Natural killer cell treated with Interleukin-12 subunit alpha and Interleukin-12 subunit beta and Interleukin-15 and Interleukin-18, amount 100 ng/mL, for 72 hours (primary cell): ENCODE measurements at regions not wholly inside any gene's neighbourhood (a gene's known extent, or its start where the extent isn't known, plus 50 kb on each side); places are given as distances from the start of the nearest gene placed in this dataset.
"Not testable (repeated sequence)": the region's sequence is repeated elsewhere in the genome, so short reads cannot be mapped to it uniquely, and the experiment has no call there.

Source experiments
- ATAC-seq, 2 donors: fragments of 150-1000 bp; cut with Tn5 transposase in 1 of 2; sonication (Bioruptor Pico), chemical (Tn5 transposase) in 1 of 2; 2 replicates each; pipeline ENCODE4 v1.10.0; 2021
- DNase-seq: peaks from one replicate; pipeline ENCODE4 v3.0.0; 2022; ENCODE audit warnings: low spot score
- H3K27ac Mint-ChIP-seq, 2 donors: 1 replicate in 1 of 2; 2 replicates in 1 of 2; pipeline ENCODE4 v1.8.0; 2022; ENCODE audit warnings: mixed read lengths in 2 of 2, mild to moderate bottlenecking in 1 of 2, moderate library complexity in 1 of 2
- H3K27me3 Mint-ChIP-seq, 2 donors: 1 replicate in 1 of 2; 2 replicates in 1 of 2; pipeline ENCODE4 v1.8.0; 2022; ENCODE audit warnings: mixed read lengths in 2 of 2
- H3K36me3 Mint-ChIP-seq: one replicate; pipeline ENCODE4 v1.8.0; 2022; ENCODE audit warnings: mixed read lengths
- H3K4me1 Mint-ChIP-seq, 2 donors: 1 replicate in 1 of 2; 2 replicates in 1 of 2; pipeline ENCODE4 v1.8.0; 2022; ENCODE audit warnings: low read depth in 2 of 2, mixed read lengths in 2 of 2, mild to moderate bottlenecking in 1 of 2
- H3K4me3 Mint-ChIP-seq: one replicate; pipeline ENCODE4 v1.8.0; 2022; ENCODE audit warnings: mixed read lengths
- H3K9me3 Mint-ChIP-seq: 2 replicates; pipeline ENCODE4 v1.8.0; 2022; ENCODE audit warnings: mixed read lengths

DNA sequence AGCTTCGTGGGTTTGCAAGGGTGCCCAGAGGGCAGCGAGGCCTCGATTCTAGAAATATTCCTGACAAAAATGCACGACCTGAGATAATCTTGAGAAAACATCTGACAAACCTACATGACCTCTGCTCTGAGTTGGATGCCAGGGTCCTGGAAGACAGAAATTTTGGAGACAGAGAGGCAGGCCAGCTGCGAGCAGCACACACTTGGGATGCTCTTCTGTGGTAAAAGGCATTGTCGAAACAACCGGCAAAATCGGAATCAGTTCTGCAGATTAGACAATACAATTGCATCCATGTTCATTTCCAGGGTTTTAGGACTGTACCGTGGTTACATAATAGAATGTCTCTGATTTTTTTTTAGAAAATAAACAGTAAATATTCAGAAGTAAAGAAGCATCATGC, 74.2 kb downstream of the GADD45G start:
- peak overlapping the region in 1 of 2 donors; percentile 27 for H3K27ac Mint-ChIP-seq
- no peaks in the 10 kb centered on the region for H3K36me3 Mint-ChIP-seq
- H3K9me3 Mint-ChIP-seq, result no peaks in the 10 kb centered on the region
- DNase-seq (no peak), ATAC-seq (no peak)
- no peaks in the 10 kb centered on the region for H3K4me1 Mint-ChIP-seq
- H3K27me3 Mint-ChIP-seq, result peaks cover 0 to 2% of the 10 kb centered on the region in 2 donors
- H3K4me3 Mint-ChIP-seq, result no peak overlapping the region

DNA sequence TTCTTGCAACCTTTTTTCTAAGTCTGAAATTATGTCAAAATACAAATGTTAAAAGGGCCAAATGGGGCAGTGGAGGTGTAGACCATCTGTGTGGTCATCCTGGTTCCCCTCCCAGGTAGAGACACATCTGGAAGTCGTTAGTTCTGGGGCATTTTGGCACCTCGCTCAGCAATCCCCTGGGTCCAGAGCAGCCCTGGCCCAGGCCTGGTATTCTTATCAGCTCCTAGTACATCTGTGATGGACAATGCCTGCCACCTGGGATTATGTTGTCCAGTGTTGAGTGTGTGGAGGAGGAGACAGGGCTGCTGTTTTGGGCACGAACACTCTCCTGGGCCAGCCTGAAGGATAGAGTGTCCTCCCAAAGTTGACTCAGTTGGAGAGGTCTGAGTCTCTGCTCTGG, 74.8 kb downstream of the GADD45G start:
- peaks cover 0 to 2% of the 10 kb centered on the region in 2 donors for H3K27me3 Mint-ChIP-seq
- no peaks in the 10 kb centered on the region for H3K4me1 Mint-ChIP-seq
- ATAC-seq, result no peak
- no peaks in the 10 kb centered on the region for H3K9me3 Mint-ChIP-seq
- H3K4me3 Mint-ChIP-seq, result no peak overlapping the region
- H3K27ac Mint-ChIP-seq, result peak overlapping the region in 1 of 2 donors; percentile 27
- no peaks in the 10 kb centered on the region for H3K36me3 Mint-ChIP-seq
- no peak for DNase-seq

DNA sequence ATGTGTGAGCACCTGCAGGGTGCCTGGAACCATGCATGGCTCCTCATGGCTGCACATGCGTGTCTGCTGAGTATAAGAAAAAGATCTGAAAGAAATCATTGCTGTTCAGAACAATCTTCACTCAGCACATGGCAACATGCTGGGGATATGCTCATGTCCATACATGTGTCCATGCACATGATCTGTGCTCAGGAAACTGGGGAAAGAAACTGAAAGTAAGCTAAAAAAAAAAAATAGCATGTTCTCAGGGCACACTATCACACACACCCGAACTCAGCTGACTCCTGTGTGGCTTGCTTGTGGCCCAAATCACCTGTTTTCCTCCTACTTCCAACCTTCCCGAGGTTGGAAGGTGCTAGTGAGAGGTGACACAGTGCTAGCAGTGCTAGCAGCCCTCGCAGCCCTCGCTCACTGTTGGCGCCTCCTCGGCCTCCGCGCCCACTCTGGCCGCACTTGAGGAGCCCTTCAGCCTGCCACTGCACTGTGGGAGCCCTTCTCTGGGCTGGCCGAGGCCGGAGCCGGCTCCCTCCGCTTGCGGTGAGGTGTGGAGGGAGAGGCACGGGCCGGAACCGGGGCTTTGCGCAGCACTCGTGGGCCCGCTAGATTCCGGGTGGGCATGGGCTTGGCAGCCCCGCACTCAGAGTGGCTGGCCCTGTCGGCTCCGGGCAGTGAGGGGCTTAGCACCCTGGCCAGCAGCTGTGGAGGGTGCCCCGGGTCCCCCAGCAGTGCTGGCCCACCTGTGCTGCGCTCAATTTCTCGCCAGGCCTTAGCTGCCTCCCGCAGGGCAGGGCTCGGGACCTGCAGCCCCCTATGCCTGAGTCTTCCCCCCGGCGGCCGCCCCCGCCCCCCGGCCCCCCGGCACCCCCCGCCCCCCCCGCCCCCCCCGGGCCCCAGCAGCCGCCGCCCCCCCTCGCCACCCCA, 76.0 kb downstream of the GADD45G start:
- ATAC-seq, result no peak
- peak overlapping the region in 1 of 2 donors; percentile 27 for H3K27ac Mint-ChIP-seq
- H3K27me3 Mint-ChIP-seq, result peaks cover 0 to 2% of the 10 kb centered on the region in 2 donors

DNA sequence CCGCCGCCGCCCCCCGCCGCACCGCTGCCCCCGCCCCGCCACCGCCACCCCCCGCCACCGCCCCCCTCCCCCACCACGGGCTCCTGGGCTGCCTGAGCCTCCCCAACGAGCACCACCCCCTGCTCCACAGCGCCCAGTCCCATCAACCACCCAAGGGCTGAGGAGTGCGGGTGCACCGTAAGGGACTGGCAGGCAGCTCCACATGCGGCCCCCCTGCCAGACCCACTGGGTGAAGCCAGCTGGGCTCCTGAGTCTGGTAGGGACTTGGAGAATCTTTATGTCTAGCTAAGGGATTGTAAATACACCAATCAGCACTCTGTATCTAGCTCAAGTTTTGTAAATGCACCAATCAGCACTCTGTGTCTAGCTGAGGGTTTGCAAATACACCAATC, 76.7 kb downstream of the GADD45G start:
- not testable (repeated sequence) for DNase-seq, H3K36me3 Mint-ChIP-seq, H3K4me1 Mint-ChIP-seq, H3K27ac Mint-ChIP-seq, H3K27me3 Mint-ChIP-seq, H3K4me3 Mint-ChIP-seq, H3K9me3 Mint-ChIP-seq, ATAC-seq

More for the DNA sequence above, 76.0 kb downstream of the GADD45G start:
- H3K4me3 Mint-ChIP-seq, result no peak overlapping the region
- DNase-seq, result no peak
- no peaks in the 10 kb centered on the region for H3K36me3 Mint-ChIP-seq
- no peaks in the 10 kb centered on the region for H3K9me3 Mint-ChIP-seq
- H3K4me1 Mint-ChIP-seq, result no peaks in the 10 kb centered on the region

DNA sequence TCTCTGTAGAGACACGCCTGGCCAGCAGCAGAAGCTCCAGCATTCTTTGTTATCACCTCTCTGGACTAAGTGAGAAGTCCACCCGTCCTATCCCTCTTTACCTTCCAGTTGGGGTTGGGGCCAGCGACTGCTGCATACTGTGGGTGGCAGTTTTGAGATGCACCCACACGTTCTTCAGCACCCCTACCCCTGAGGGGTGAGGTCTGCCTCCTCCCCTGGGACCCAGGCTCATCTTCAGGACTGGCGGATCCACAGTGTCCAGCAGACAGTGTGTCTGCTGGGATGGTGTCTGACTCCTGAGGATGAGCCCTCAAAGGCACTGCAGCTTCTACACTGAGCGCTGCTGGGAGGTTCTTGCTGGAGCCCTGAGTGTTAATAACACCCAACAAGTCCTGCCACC, 78.8 kb downstream of the GADD45G start:
- Mint-ChIP-seq H3K27me3 (no peaks in the 10 kb centered on the region), H3K4me3 (no peak overlapping the region), H3K4me1 (peaks cover 0 to 5% of the 10 kb centered on the region in 2 donors), H3K36me3 (no peaks in the 10 kb centered on the region), H3K27ac (no peak overlapping the region), H3K9me3 (no peaks in the 10 kb centered on the region)
- ATAC-seq, result peak; percentile 37 to 56
- no peak for DNase-seq

DNA sequence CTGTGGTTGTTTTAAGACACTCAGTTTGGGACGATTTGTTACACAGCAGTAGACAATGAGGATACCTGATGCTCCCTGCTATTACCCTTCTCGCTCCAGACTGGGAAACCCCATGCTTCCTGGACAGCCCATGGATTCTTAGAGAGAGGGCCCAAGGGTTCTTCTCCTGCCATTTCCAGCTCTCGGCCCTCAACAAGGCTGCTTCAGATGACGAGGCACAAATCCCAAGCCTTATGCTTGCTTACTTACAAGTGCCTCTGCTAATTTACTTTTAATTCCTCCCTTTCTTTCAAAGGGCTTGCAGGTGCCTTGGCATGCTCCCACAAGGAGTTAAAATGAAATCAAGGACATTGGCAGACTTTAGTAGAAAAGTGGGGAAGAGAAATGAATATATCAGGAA, 79.4 kb downstream of the GADD45G start:
- Mint-ChIP-seq H3K4me1 (peaks cover 0 to 5% of the 10 kb centered on the region in 2 donors), H3K36me3 (no peaks in the 10 kb centered on the region), H3K9me3 (no peaks in the 10 kb centered on the region), H3K27ac (no peak overlapping the region), H3K27me3 (no peaks in the 10 kb centered on the region), H3K4me3 (no peak overlapping the region)
- ATAC-seq (no peak), DNase-seq (no peak)

DNA sequence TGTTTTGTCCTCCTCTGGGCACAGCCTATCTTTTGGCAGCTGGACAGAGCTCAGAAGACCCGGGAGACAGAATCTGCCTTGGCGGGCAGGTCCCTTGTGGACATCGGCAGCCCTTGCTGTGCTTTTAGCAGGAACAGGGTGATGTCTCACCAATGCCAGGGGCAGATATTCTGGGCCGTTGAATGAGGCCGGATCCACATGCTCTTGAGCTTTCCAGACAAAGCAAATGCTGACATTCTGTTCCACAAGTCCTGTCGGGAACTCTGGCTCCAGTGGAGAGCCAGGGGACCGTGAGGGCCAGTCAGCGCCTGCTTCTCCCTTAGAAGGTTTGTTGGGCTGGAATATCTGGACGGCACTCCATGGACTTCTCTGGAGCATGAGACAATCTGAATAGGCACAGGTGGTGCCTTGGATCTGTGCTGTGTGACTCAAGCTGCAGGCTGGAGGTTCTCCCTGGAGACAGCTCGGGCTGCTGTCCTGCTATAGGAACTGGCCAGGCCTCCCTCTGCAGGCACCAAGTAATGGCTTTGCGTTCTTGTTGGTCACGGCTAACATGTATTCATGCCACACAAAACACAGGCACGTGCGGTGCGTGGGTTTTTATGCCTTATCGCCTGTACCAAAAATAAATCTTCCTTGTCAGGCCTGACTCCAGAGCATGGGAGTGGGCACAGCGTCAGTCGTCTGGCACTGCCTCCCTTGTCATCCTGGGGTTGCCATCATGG, 80.3 kb downstream of the GADD45G start:
- Mint-ChIP-seq H3K4me3 (no peak overlapping the region), H3K9me3 (no peaks in the 10 kb centered on the region), H3K27ac (no peak overlapping the region), H3K36me3 (no peaks in the 10 kb centered on the region), H3K4me1 (peaks cover 0 to 8% of the 10 kb centered on the region in 2 donors), H3K27me3 (no peaks in the 10 kb centered on the region)
- DNase-seq, result no peak
- no peak for ATAC-seq

DNA sequence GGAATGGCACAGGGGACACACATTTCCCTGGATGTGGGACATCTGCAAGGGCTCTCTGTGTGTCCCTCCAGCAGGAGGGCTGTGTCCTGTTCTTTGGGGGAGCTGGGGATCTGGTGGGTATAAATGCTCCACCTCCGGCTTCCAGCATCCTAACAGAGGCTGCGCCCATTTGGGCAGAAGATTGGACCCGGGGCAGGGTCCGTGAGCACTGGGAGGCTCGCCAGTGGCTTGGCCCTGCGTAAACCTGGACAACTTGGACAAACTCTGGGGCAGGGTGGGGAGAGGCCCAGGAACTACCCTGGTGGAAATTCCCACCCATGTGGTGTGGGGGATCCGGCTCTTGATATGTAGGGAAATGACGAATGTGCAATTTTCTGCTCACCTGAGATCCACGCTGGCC, 80.9 kb downstream of the GADD45G start:
- H3K36me3 Mint-ChIP-seq, result no peaks in the 10 kb centered on the region
- DNase-seq, result no peak
- no peaks in the 10 kb centered on the region for H3K27me3 Mint-ChIP-seq
- no peak overlapping the region for H3K27ac Mint-ChIP-seq
- no peak for ATAC-seq
- no peak overlapping the region for H3K4me3 Mint-ChIP-seq
- no peaks in the 10 kb centered on the region for H3K9me3 Mint-ChIP-seq
- H3K4me1 Mint-ChIP-seq, result peaks cover 4 to 12% of the 10 kb centered on the region in 2 donors

DNA sequence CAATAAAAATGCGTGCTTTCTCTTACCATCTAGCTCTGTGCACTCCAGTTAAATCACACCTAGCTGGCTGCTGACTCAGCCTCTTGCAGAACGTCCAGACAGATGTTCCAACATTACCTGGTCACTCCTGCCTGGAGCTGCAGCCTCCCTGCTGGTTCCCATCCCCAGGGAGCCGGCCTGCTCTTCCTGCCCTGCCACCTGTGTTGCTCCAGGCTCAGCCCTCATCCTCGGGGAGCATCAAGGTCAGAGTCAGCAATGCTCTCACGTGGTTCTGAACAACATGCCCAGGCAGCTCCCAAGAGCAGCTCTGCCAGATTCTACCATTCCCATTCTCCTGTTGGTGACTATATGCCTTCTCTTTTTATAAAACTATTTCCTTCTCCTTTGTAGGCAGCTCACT, 81.3 kb downstream of the GADD45G start:
- no peak for ATAC-seq
- Mint-ChIP-seq H3K36me3 (no peaks in the 10 kb centered on the region), H3K27me3 (no peaks in the 10 kb centered on the region)

DNA sequence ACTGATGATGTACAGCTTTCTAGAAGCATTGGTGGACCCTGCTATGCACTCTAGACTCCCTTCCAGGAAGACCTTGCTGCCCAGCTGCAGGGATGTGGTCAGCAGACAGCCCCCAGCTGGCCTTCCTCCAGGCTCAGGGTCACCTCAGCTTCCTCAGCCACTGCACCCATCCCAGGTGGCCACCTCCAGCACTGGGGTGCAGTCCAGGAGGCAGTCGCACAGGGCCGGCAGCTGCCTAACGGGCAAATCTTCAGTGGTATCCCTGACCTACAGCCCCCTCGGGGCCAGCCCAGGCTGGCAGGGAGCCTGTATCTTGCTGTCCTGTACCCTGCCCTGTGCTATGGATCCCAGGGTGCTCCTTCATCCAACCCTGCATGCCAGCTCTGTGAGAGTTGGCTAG, 81.8 kb downstream of the GADD45G start:
- Mint-ChIP-seq H3K4me1 (peaks cover 13 to 22% of the 10 kb centered on the region in 2 donors), H3K4me3 (no peak overlapping the region), H3K27ac (peak overlapping the region in 1 of 2 donors; percentile 48), H3K9me3 (no peaks in the 10 kb centered on the region), H3K36me3 (no peaks in the 10 kb centered on the region), H3K27me3 (no peaks in the 10 kb centered on the region)
- DNase-seq (no peak), ATAC-seq (no peak)

More for the DNA sequence above, 81.3 kb downstream of the GADD45G start:
- DNase-seq, result no peak
- Mint-ChIP-seq H3K27ac (peak overlapping the region in 1 of 2 donors; percentile 48), H3K9me3 (no peaks in the 10 kb centered on the region), H3K4me1 (peaks cover 8 to 17% of the 10 kb centered on the region in 2 donors), H3K4me3 (no peak overlapping the region)

DNA sequence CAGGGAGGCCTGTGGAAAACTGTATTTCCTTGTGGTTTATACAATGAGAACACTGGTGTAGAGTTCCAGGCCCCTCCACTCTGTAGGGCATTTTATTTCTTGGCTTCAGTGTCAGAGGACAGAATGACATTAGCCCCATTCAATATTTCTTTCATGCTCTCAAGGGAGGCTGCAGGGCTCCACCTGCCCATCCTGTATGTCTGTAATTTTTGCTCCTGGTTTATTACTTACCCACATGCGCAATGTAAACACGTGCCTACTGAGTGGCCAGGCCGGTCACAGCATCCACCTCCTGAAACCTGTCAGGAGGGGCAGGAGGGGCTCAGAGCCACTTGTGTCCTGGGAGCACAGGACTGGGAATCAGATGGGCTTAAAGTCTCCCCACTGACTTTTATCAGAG, 82.4 kb downstream of the GADD45G start:
- Mint-ChIP-seq H3K4me3 (no peak overlapping the region), H3K36me3 (no peaks in the 10 kb centered on the region), H3K4me1 (peaks cover 19 to 27% of the 10 kb centered on the region in 2 donors), H3K27me3 (no peaks in the 10 kb centered on the region), H3K9me3 (no peaks in the 10 kb centered on the region), H3K27ac (no peak overlapping the region)
- no peak for ATAC-seq
- DNase-seq, result no peak

DNA sequence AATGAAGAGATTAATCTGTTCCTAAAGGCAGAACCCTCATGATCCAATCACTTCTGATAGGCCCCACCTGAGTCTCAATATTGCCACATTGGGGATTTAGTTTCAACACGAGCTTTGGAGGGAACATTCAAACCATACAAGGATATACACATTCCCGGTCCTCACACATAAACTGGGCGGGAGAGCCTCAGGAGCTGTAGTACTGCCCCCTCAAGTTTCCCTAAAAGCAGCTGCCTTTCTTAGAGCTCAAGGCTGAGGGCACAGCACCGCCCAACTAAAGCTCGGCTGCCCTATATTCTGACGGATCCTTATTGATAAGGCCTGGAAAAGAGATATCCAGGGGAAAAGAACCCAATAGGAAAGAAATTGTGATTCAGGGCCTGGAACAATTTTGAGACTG, 83.0 kb downstream of the GADD45G start:
- Mint-ChIP-seq H3K4me1 (peaks cover 21 to 29% of the 10 kb centered on the region in 2 donors), H3K27ac (no peak overlapping the region), H3K9me3 (no peaks in the 10 kb centered on the region), H3K27me3 (no peaks in the 10 kb centered on the region), H3K4me3 (no peak overlapping the region), H3K36me3 (no peaks in the 10 kb centered on the region)
- no peak for ATAC-seq
- no peak for DNase-seq

DNA sequence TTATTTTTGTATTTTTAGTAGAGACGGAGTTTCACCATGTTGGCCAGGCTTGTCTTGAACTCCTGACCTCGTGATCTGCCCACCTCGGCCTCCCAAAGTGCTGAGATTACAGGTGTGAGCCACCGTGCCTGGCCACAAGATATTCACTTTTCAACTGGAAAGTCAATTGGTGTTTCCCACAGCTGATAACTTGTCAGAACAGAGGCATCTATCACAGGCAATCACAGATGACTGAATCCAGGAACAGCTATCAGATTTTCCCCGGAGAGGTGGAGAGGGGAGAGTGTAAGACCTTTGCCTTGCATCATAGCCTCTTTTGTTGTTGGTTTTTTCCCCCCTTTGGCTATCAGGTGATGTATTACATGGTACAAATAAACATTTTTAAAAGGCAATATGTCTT, 84.5 kb downstream of the GADD45G start:
- H3K27ac Mint-ChIP-seq, H3K4me3 Mint-ChIP-seq, H3K27me3 Mint-ChIP-seq, H3K9me3 Mint-ChIP-seq, ATAC-seq, H3K36me3 Mint-ChIP-seq, DNase-seq: not testable (repeated sequence)
- peaks cover 21 to 35% of the 10 kb centered on the region in 2 donors for H3K4me1 Mint-ChIP-seq

DNA sequence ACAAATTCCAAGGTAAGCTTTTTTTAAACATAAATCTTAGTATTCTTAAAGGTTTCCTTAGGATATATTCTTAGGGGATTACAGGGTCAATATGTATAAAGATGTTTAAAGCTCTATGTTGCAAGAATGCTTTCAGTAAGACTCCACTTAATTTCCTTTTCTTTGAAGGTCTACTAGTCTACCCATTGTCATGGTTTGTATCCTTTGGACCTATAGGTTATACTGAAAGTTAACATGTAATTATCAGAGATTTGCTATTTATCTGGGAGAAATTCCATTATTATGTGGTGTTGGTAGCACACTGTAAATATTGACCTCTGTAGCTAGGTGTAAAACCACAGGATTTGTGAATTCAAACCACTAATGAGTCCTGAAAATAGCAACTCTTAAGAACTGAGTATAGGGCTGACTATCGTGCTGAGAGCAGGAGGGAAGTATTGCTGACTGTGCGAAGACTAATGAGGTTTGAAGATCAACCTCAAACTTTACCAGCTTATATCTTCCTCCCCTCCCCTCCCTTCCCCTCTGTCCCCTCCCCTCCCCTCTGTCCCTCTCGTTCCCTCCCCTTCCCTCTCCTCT, 85.6 kb downstream of the GADD45G start:
- DNase-seq, result no peak

More for the DNA sequence above, 85.6 kb downstream of the GADD45G start:
- Mint-ChIP-seq H3K4me1 (peaks cover 21 to 39% of the 10 kb centered on the region in 2 donors), H3K27me3 (no peaks in the 10 kb centered on the region), H3K4me3 (peak overlapping the region; percentile 57), H3K9me3 (no peaks in the 10 kb centered on the region), H3K36me3 (no peaks in the 10 kb centered on the region), H3K27ac (peak overlapping the region; percentile 58 to 90)
- peak; percentile 79 to 80 for ATAC-seq
